Type B pancreatic cell (in vitro differentiated cells): ENCODE measurements at regions not wholly inside any gene's neighbourhood (a gene's known extent, or its start where the extent isn't known, plus 50 kb on each side); places are given as distances from the start of the nearest gene placed in this dataset.
"Not testable (repeated sequence)": the region's sequence is repeated elsewhere in the genome, so short reads cannot be mapped to it uniquely, and the experiment has no call there.

ENCODE experiments used
- DNase-seq: peaks from one replicate; pipeline ENCODE4 v3.0.0; 2021; ENCODE audit warnings: mixed read lengths; ENCODE audit not compliant: unreplicated experiment; ENCODE audit errors: extremely low spot score
- H3K27ac Mint-ChIP-seq: 2 replicates; pipeline ENCODE4 v1.8.0; 2021; ENCODE audit warnings: mild to moderate bottlenecking, mixed read lengths
- H3K27me3 Mint-ChIP-seq: 2 replicates; pipeline ENCODE4 v1.8.0; 2021; ENCODE audit warnings: mixed read lengths
- H3K36me3 Mint-ChIP-seq: 2 replicates; pipeline ENCODE4 v1.8.0; 2021; ENCODE audit warnings: mixed read lengths
- H3K4me1 Mint-ChIP-seq: one replicate; pipeline ENCODE4 v1.8.0; 2021; ENCODE audit warnings: mixed read lengths; ENCODE audit not compliant: unreplicated experiment
- H3K4me3 Mint-ChIP-seq: 2 replicates; pipeline ENCODE4 v1.8.0; 2021; ENCODE audit warnings: mild to moderate bottlenecking, mixed read lengths
- H3K9me3 Mint-ChIP-seq: 2 replicates; pipeline ENCODE4 v1.8.0; 2021; ENCODE audit warnings: mixed read lengths
- CTCF ChIP-seq: fragments of 200-600 bp; sonication (generic); conservative IDR thresholded peaks from 2 replicates; pipeline ENCODE4 v1.5.0; 2021; ENCODE audit warnings: antibody characterized with exemption, mild to moderate bottlenecking

GRCh38 chr5:32916648-32917047 is 205.5 kb downstream of the NPR3 start:
- TF ChIP-seq CTCF, result peak; percentile 52
- Mint-ChIP-seq H3K4me1 (no peaks in the 10 kb centered on the region), H3K27ac (no peak overlapping the region), H3K4me3 (no peak overlapping the region), H3K9me3 (no peaks in the 10 kb centered on the region), H3K36me3 (no peaks in the 10 kb centered on the region), H3K27me3 (no peaks in the 10 kb centered on the region)
- DNase-seq, result no peak

GRCh38 chr5:32928761-32929160 is 217.6 kb downstream of the NPR3 start:
- H3K9me3 Mint-ChIP-seq, result peaks cover 5% of the 10 kb centered on the region
- no peak for TF ChIP-seq CTCF

GRCh38 chr5:32931438-32931837 is 220.3 kb downstream of the NPR3 start:
- not testable (repeated sequence) for H3K27ac Mint-ChIP-seq, H3K36me3 Mint-ChIP-seq, DNase-seq, H3K4me1 Mint-ChIP-seq, H3K4me3 Mint-ChIP-seq, H3K9me3 Mint-ChIP-seq, H3K27me3 Mint-ChIP-seq

More at GRCh38 chr5:32928761-32929160, 217.6 kb downstream of the NPR3 start:
- DNase-seq, result no peak
- Mint-ChIP-seq H3K27ac (no peak overlapping the region), H3K4me3 (no peak overlapping the region), H3K4me1 (no peaks in the 10 kb centered on the region), H3K27me3 (peaks cover 3% of the 10 kb centered on the region), H3K36me3 (no peaks in the 10 kb centered on the region)

GRCh38 chr5:32932241-32932935 is 221.3 kb downstream of the NPR3 start:
- Mint-ChIP-seq H3K27me3 (peaks cover 9% of the 10 kb centered on the region), H3K36me3 (no peaks in the 10 kb centered on the region), H3K4me1 (no peaks in the 10 kb centered on the region), H3K9me3 (no peaks in the 10 kb centered on the region), H3K4me3 (no peak overlapping the region), H3K27ac (no peak overlapping the region)
- TF ChIP-seq CTCF, result no peak
- no peak for DNase-seq

- H3K27ac Mint-ChIP-seq, result no peak overlapping the region
Observed at GRCh38 chr5:32933692-32934091, 222.6 kb downstream of the NPR3 start.

More at GRCh38 chr5:32933692-32934091, 222.6 kb downstream of the NPR3 start:
- H3K36me3 Mint-ChIP-seq, result no peaks in the 10 kb centered on the region
- no peak overlapping the region for H3K4me3 Mint-ChIP-seq
- no peaks in the 10 kb centered on the region for H3K9me3 Mint-ChIP-seq
- no peak for DNase-seq
- TF ChIP-seq CTCF, result no peak
- peaks cover 9% of the 10 kb centered on the region for H3K27me3 Mint-ChIP-seq
- no peaks in the 10 kb centered on the region for H3K4me1 Mint-ChIP-seq
